GM06990 (cell line): ENCODE measurements at regions not wholly inside any gene's neighbourhood (a gene's known extent, or its start where the extent isn't known, plus 50 kb on each side); places are given as distances from the start of the nearest gene placed in this dataset.
A peak's percentile ranks its signal among the peaks of the same experiment; 100 is the strongest.

Source experiments
- DNase-seq: peaks from one replicate; pipeline ENCODE4 v3.0.0-alpha.2; 2011; ENCODE audit not compliant: insufficient read length; ENCODE audit errors: extremely low read depth
- H3K27me3 ChIP-seq: replicated peaks from 2 replicates; pipeline ENCODE4 v1.6.0; 2011; ENCODE audit warnings: low read length; ENCODE audit not compliant: control insufficient read depth, insufficient read depth
- H3K36me3 ChIP-seq: 2 replicates; pipeline ENCODE4 v1.5.1; 2011; ENCODE audit warnings: low read length; ENCODE audit not compliant: control insufficient read depth, insufficient read depth
- H3K4me3 ChIP-seq: replicated peaks from 2 replicates; pipeline ENCODE4 v1.5.1; 2011; ENCODE audit warnings: low read depth, mild to moderate bottlenecking, control low read depth, low read length
- CTCF ChIP-seq: IDR thresholded peaks from 2 replicates; pipeline ENCODE4 v1.5.1; 2011; ENCODE audit warnings: low read length, control low read depth, mild to moderate bottlenecking, inconsistent platforms; ENCODE audit not compliant: insufficient read depth, poor library complexity, severe bottlenecking

DNA sequence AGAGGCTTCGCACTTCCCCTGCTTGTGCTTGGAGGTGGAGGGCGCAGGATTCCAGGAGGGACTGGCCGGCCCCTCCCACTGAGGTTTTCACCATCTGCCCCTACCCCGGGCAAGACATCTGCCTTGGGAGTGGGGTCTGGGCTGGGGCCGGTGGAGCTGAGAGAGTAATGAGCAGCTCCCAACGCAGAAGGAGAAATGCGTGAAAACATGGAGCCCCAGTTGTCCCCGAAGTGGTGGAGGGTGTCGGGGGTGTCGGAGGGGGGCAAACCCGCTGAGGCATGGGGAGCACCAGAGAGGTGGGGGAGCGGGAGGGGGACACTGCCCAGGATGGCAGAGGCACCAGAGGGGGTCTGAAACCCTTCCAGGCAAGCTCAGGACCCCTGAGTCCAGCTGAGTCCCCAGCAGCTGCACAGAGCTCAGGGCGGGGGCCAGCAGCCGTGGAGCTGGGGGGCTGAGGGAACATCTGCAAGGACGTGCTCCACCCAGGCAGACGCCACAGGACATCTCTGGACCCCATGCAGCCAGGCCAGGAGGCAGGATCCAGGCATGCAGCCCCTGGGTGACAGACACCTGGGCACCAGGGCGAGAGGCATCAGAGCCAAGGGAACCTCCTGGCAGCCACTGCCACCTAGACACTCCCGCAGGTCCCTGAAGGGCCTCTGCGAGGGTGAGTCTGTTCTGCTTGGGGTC lies 110.6 kb downstream of the SIK1 start:
- no peaks in the 10 kb centered on the region for H3K36me3 ChIP-seq
- no peaks in the 10 kb centered on the region for H3K27me3 ChIP-seq
- DNase-seq, result no peak
- no peak overlapping the region for H3K4me3 ChIP-seq
- TF ChIP-seq CTCF, result no peak

DNA sequence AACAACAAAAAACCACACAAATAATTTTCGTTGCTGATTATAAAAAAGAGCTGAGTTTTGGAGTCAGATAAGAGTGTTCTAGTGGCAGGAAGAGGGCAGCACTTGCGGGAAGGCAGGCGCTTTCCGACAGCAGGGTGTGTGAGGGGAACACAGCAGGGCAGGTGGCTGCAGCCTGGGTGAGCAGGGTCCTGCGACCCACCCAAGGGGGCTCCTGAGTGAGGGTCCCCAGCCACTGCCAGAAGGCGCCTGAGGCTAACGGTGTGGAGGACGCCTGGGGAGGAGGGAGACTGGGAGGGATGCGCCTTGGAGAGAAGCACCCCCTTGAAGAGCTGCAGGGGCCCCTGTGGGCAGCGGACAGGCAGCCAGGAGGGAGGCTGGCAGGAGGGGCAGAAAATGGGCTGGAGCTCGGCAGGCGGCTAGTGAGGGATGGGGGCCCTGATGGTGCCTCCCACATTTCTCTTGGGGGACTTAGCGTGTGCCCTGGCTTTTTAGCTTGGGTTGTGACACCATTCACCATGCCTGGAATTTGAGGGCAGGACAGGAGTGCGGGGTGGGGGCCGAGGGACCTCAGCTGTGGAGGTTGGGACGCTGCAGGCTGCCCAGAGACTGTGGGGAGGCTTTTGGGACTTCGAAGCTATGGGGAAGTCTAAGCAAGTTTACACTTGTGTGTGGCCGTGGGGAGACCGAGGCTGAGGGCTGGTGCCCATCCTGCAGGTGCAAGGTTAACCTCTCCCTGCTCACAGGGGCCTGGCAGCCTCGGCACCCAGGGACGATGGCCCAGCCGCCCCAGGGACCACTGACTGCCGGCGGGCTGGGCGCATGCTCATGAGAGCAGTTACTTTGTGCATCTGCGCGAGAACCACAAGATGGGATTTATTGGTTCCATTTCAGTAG lies 111.4 kb downstream of the SIK1 start:
- no peak for DNase-seq
- Histone ChIP-seq H3K27me3 (no peaks in the 10 kb centered on the region), H3K4me3 (no peak overlapping the region), H3K36me3 (no peaks in the 10 kb centered on the region)
- peak; percentile 12 for TF ChIP-seq CTCF

DNA sequence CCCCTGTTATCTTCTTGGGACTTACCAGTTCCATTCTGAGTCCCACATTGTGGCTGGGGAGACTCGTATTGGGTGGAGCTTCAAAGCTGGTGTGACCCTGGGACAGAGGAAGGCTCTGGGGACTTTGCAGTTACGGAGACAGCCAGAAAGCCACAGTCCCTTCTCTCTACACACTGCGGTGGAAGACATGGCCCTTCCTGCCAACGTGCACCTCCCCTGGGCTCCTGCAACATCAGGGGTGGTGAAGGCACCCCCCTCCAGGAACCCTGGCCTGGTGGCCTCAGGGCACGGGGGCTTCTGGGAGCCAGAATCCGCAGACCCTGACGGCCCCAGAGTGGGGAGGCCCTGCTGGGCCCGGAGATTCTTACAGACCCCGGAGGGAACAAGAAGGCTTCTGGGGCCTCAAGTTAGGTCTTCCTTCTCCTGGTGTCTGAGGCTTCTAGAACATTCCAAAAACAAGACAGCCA lies 113.0 kb downstream of the SIK1 start:
- Histone ChIP-seq H3K27me3 (no peaks in the 10 kb centered on the region), H3K4me3 (no peak overlapping the region), H3K36me3 (no peaks in the 10 kb centered on the region)
- no peak for TF ChIP-seq CTCF
- DNase-seq, result no peak

DNA sequence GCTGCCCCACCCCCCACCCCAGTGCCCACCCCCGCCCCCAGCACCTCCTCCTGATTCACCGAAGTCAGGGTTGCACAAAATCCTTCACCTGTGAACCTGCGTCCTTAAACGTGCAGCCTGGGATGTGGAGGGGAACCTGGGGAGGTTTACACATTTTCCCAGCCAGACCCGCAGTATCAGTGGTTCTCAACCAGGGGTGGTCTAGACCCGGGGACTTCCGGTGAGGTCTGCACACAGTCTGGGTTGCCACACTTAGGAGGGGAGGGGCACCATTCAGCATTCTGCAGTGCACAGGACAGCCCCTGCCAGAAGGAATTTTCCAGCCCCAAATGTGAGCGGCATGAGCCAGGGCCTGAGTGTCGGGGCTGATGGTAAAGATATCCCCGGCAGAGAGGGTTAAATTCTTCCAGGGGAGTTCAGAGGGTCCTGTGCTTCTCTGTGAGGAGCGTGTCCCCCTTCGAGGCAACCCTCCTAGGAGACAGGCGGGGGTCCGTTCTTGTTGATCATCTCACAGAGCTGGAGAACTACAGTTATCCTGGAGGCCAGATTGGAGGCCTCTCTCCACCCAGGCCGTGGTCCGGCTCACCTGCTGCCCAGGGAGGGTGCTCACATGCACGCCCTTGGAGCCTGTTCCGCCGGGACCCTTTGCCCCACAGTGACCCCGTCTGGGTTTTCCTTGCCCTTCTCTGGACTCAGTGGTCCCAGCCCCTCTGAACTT lies 113.6 kb downstream of the SIK1 start:
- Histone ChIP-seq H3K36me3 (no peaks in the 10 kb centered on the region), H3K27me3 (no peaks in the 10 kb centered on the region), H3K4me3 (no peak overlapping the region)
- DNase-seq, result no peak
- no peak for TF ChIP-seq CTCF

DNA sequence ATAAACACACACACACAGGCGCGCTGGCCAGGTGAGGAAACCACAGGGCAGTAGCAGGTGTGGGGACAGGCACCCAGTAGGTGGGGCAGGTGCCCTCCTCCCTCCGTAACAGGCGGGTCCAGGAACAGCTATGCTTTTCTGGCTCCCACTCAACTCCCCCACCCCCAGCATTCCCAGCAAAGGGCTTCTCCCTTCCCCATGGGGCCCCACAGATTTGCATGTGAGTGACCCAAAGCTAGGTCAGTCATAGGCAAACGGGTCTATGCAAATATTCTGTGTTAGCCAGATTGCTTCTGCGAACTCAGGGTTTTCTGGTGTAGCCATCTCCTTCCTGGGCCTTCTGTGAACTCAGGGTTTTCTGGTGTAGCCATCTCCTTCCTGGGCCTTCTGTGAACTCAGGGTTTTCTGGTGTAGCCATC lies 114.2 kb downstream of the SIK1 start:
- Histone ChIP-seq H3K27me3 (no peaks in the 10 kb centered on the region), H3K4me3 (no peak overlapping the region), H3K36me3 (no peaks in the 10 kb centered on the region)
- TF ChIP-seq CTCF, result no peak
- DNase-seq, result no peak
